Thyroid gland (tissue), 4 donors: ENCODE measurements at regions not wholly inside any gene's neighbourhood (a gene's known extent, or its start where the extent isn't known, plus 50 kb on each side); places are given as distances from the start of the nearest gene placed in this dataset.
"Not testable (repeated sequence)": the region's sequence is repeated elsewhere in the genome, so short reads cannot be mapped to it uniquely, and the experiment has no call there.

Experiments
- POLR2A ChIP-seq, 2 donors: fragments of 450-650 bp; IDR thresholded peaks; one replicate each; pipeline ENCODE4 v1.6.1; 2017; ENCODE audit warnings: antibody characterized with exemption in 2 of 2, mild to moderate bottlenecking in 2 of 2, moderate library complexity in 1 of 2
- TF ChIP-seq, protein P1 (sequence below), 6 experiments: fragments of 200-600 bp in 3 of 6; fragments of 450-650 bp in 3 of 6; sonication (generic) in 3 of 6; IDR thresholded peaks; one replicate each; pipeline ENCODE4 v1.5.1; 2016 to 2019; ENCODE audit warnings: antibody characterized with exemption in 6 of 6, mild to moderate bottlenecking in 2 of 6, inconsistent platforms in 1 of 6, moderate library complexity in 1 of 6

GRCh38 chr15:32508081-32508480 lies 52.6 kb upstream of the GOLGA8O start:
- TF ChIP-seq, protein P1, sequence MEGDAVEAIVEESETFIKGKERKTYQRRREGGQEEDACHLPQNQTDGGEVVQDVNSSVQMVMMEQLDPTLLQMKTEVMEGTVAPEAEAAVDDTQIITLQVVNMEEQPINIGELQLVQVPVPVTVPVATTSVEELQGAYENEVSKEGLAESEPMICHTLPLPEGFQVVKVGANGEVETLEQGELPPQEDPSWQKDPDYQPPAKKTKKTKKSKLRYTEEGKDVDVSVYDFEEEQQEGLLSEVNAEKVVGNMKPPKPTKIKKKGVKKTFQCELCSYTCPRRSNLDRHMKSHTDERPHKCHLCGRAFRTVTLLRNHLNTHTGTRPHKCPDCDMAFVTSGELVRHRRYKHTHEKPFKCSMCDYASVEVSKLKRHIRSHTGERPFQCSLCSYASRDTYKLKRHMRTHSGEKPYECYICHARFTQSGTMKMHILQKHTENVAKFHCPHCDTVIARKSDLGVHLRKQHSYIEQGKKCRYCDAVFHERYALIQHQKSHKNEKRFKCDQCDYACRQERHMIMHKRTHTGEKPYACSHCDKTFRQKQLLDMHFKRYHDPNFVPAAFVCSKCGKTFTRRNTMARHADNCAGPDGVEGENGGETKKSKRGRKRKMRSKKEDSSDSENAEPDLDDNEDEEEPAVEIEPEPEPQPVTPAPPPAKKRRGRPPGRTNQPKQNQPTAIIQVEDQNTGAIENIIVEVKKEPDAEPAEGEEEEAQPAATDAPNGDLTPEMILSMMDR (IDR thresholded peaks at IDR 0.05) = not testable (repeated sequence)
- TF ChIP-seq POLR2A (IDR thresholded peaks at IDR 0.05) = not testable (repeated sequence)
